ENCODE measurements at regions not wholly inside any gene's neighbourhood (a gene's known extent, or its start where the extent isn't known, plus 50 kb on each side); places are given as distances from the start of the nearest gene placed in this dataset.

DNA sequence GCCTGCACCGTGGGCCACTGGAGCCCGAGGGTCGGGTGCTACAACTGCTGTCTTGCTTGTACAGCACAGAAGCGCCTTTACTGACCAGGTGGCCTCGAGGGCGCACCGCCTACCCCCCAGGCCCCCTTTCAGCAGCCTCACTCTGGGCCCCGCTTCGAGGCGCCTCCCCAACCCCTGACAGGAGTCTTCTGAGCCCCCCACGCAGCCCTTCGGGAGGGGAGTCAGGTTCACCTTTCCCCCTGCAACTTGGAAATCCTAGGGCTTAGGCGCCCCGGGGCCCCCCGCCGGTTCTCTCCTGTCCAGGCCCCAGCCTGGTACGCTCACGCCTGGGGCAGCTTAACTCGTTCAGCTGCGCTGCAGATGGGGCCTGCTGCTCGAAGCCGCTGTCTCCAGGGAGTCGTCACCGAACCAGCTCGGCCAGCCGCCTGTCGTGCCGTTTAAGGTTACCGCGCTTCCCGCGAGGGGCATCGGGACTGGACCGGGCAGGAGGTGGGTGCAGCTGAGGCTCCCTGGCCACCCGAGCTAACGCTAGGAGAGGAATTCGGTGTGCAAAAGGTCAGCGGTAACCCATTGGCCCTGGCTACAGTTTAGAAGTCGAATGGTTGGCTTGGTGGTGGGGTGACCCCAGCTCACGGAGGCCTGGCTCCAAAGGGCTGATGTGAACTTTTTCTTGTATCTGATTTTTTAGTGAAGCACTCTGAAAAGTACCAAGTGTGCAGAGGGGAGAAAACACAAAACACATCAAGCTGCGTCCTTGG lies 58.9 kb upstream of the BCOR start:
- no peak for DNase-seq

- DNase-seq, result no peak
Measured at GRCh38 chrX:40155589-40156469, 58.1 kb upstream of the BCOR start.

- no peak for DNase-seq
Measured at GRCh38 chrX:40154853-40155588, 57.3 kb upstream of the BCOR start.

DNA sequence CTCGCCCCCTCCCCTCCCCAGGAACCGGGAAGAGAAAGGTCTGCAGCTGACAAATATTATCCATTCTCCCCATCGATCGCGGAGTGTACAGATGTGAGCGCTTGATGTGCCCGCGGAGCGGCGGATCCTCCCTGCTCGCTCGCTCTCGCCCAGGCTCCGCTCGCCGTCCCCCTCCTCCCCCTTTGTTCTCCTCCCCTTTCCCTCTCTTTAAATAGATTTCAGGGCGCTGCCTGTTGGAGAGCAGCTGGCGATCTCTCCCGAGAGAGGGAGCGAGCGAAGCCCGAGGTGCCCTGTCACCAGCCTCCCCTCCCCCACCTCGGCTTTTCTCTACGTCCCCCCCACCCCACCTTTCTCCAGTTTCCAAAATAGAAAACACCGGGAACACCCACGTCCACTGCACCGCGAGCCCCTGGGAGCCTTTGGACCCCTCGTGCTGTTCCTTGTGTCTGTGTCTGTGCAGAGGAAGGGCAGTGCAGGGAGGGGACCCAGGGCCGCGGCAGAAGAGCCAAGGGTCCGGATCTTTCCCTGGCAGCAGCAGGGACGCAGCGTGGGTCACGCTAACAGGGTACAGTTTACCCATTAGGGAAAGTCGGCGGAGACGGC lies 56.6 kb upstream of the BCOR start:
- peak; percentile 59 for DNase-seq

- peak; percentile 56 for DNase-seq
Measured at GRCh38 chrX:40153345-40154249, 55.8 kb upstream of the BCOR start.

GRCh38 chrX:40152741-40153344 lies 55.1 kb upstream of the BCOR start:
- DNase-seq, result no peak

DNA sequence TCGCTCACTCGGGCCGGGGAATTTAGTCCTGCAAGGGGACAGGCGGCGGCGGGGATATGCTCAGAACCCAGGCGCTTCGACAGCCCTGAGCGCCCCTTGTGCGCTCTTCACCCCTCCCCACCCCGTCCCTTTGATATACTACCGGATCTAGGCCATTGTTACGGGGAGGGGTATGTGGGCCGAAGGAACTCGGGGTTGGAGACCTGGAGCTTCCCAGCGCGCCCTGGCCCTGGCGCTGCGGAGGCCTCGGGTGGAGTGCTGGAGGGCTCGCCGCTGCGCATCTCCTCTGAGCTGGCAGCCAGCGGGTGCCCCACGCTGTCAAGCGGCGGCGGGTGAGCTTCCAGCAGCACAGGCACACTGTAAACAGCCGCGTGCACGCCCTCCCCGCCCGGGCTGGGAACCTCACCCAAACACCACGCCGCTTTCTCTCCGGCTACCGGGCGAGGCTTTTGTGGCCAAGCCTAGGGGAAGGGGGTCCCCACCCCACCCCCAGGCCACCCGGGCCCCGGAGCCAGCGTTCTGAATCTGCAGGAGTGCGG lies 54.5 kb upstream of the BCOR start:
- DNase-seq, result no peak

GRCh38 chrX:40151211-40152172 lies 53.7 kb upstream of the BCOR start:
- DNase-seq, result no peak

- no peak for DNase-seq
Measured at GRCh38 chrX:40150503-40150902, 52.7 kb upstream of the BCOR start.

GRCh38 chrX:40149286-40150175 lies 51.8 kb upstream of the BCOR start:
- DNase-seq, result no peak

DNA sequence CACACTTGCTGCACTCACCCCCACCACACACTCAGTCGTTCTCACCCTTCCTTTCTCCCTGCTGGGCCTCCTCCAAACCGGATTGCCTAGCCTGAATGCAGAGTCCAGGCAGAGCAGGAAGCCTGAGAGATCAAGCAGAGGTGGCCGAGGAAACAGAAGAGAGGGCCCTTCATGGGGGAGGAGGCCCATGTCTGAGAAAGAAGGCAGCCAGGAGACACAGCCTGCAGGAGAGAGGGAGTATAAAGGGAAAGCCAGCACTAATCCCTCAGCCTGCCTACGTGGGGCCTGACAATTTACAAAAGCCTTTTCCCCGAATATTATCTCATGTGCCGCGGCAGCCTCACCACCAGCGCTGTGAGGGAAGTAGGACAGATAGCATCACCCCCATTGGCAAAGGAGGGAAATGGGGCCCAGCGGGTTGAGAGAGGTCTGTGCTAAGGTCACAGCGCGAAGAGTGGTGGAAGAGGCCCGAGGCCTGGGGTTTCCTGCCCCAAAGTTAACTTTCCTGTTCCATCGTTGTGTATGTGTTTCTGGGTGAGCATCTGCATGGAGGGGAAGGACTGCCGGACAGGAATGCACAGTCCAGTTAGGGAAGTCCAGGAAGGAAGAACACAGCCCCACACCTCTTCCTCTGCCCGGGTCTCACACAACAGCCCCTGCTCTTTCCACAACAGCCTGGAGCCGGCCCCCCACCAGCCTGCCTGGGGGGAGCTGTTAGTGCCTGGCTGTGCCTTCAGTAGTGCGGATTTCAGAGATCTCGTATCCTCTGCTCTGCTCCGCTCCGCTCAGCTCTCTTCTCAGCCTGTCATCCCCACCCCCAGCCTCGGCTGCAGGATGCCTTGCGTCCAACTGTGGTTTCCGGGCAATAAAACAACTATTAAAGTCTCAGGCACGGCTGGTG lies 50.9 kb upstream of the BCOR start:
- no peak for DNase-seq

DNA sequence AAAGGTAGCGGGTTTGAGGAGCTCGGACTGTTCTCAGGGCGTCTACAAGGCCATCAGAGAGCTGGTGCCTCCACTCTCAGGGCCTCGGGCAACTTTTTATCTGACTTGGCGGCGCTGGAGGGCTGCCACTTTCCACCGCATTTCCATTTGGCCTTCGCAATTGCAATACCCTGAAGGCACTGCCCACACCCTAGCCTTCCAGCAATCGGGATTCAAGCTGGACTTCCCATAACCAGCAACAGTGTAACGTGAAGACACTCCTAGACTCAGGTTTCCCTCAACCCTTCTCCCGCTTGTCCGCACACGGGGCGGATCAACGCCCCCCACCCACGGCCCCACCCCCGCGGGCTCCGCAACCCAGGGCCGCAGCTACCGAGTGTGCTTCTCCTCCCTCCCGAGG lies 50.2 kb upstream of the BCOR start:
- no peak for DNase-seq
